GM21390 (cell line): ENCODE measurements at regions not wholly inside any gene's neighbourhood (a gene's known extent, or its start where the extent isn't known, plus 50 kb on each side); places are given as distances from the start of the nearest gene placed in this dataset.

Source experiments
- ATAC-seq: cut with Tn5 transposase; IDR thresholded peaks from one replicate; pipeline ENCODE4 v1.9.1; 2021; ENCODE audit not compliant: unreplicated experiment

DNA sequence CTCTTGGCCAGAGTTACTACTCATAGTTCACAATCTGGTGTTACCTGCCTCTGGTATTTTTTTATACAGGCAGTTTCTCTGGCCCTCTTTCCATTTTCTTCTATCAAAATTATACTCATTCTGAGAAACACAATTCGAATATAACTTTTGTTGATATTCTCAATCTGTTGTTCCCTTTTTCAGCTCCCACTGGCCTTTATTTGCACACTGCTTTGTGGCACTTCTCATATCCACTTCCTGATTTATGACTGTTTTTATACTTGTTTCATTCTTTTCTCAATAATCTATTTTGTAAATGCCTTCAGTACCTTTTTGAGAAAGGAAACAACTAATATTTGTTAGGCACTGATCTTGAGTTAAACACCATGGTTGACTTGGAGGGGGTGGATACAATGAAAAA is 93.8 kb upstream of the HDAC9 start:
- ATAC-seq, result no peak

- no peak for ATAC-seq
Observed at GRCh38 chr7:18402488-18403183, 92.9 kb upstream of the HDAC9 start.

DNA sequence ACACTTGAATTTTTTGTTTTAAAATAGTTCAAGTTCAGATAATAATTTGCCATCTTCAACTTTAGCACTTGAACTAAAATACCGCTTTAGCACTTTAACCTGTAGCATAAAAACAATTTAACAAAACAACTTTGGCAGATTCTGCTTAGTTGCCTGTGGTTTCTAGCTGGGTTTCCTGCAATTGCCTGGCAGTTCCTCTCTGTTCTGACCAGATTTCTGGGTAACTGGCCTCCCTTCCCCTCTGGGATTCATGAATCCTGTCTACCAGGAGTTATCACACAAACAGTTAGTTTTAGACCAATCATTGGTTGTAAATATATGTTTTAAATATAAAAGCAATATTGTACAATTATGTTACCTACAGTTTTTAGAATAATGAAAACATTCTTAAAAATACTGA is 89.8 kb upstream of the HDAC9 start:
- ATAC-seq, result no peak

- ATAC-seq, result no peak
Observed at GRCh38 chr7:18407385-18407784, 88.2 kb upstream of the HDAC9 start.

DNA sequence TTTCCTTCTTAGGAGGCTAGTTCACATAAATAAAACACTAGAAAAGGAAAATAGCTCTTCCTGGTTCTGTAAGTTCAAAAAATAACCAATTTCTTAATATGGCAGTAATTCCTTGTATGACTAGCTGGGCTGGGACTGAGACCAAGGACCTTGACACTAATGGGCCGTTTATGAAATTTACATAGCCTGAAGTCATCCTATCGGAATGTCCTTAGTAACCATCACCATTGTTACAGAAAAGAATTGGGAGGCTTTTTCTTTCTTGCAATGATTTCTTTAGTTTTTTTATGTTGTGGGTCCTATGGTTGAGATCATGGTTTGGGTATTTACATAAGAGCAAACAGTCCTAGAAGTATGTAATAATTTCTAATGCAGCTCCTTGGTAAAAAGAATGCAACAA is 87.1 kb upstream of the HDAC9 start:
- no peak for ATAC-seq

DNA sequence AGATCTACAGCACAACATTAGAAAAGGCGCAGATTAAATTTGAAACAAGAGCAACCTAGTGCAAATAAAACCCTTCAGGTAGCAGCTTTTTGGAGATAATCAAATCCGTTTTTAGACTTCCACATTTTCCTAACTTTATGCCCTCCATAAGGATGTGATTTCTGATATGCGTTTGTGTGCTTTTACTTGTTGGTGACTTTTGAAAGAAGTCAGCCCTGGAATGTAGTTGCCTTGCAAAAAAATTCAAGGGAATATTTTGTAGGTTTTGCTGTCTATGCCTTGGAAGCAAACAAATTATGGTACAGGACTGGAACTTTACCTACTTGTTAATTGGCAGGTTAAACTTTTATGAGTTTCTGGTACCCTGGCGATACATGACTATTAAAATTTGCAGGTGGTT is 86.7 kb upstream of the HDAC9 start:
- ATAC-seq, result no peak

DNA sequence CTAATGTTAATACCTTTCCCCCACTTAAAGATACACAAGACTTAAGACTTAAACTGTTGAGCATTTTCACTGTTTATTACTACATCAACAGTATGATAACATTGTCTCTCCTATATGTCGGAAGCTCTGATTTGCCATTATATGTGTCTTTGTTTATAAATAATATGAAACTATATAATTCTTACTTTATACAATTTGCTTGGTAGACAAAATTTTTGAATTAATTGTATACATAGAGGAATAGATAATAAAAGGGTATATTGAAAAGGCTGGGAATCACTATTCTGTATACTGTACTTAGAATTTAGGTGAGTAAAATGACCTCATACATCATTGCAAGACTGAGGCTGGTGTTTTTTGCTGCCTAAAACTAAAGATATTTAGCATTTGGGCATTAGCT is 82.1 kb upstream of the HDAC9 start:
- no peak for ATAC-seq

DNA sequence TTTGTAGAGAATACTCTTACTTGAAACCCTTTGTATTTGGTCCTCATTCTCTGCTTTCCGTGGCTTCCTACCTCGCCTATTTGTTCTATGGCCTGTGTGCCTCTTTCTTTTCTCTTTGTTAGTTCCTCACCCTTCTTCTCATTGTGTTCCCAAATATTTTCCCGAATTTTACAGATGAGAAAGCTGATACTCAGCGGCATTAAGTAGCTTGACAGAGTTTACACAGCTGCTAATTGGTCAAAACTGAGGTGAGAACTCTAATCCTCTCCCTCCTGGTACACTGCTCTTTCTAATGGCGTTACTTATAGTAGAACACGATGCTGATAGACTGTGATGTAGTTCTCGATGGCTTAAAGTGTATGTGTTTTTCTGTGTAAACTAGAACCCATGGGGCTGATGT is 80.7 kb upstream of the HDAC9 start:
- no peak for ATAC-seq

GRCh38 chr7:18416988-18417387 is 78.6 kb upstream of the HDAC9 start:
- no peak for ATAC-seq

- ATAC-seq, result no peak
Observed at GRCh38 chr7:18419456-18419855, 76.1 kb upstream of the HDAC9 start.

DNA sequence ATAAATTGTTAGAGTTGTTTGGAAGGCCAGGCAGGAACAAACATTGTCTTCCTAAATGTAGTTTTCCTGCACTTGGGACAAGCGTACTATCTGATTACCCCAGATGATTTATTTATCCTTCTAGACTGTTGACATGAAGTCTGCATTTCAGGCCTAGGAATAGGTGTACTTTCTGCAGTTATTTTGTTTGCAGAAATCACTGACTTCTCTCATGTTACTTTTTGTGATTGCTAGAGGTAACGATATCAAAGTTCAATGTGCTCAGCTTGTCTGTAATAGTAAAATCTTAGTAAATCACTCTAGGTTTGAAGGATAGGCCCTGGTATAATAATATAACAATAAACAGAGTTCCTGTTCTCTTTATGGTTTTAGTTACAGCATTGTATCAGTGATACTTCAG is 75.4 kb upstream of the HDAC9 start:
- ATAC-seq, result no peak

DNA sequence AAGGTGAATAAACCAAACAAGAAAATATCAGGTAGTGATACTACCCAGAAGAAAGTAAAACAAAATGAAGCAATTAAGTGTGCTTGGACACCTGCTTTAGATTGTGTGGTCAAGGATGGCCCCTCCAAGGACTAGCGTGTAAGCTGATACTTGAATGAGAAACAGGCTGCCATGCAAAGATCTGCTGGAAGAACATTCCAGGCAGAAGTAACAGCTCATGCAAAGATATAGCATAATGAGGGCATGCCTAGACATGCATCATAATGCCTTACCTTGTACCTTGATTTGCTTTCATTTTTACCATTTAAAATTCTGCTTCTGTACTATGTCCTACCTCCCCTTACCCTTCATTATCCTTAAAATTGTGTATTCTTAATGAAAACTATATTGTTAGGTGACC is 74.8 kb upstream of the HDAC9 start:
- ATAC-seq, result no peak

- ATAC-seq, result no peak
Observed at GRCh38 chr7:18421297-18422002, 74.1 kb upstream of the HDAC9 start.

DNA sequence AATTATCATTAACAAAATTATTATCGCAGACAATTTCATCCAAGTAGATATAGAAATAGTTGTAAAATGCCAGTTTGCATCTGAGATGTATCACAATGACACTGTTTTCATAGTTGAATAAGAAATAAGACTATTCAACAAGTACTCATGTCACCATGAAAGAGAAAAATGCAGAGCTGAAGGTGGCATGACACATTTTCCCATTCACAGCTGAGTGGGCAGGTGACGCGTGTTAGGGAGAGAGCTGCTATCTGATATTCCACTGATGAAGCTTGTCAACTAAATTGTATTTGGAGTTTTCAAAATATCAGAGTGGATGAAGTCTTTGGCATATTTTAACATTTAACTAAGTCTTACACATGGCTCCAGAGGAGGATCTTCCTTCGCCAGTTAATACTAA is 70.3 kb upstream of the HDAC9 start:
- ATAC-seq, result no peak

DNA sequence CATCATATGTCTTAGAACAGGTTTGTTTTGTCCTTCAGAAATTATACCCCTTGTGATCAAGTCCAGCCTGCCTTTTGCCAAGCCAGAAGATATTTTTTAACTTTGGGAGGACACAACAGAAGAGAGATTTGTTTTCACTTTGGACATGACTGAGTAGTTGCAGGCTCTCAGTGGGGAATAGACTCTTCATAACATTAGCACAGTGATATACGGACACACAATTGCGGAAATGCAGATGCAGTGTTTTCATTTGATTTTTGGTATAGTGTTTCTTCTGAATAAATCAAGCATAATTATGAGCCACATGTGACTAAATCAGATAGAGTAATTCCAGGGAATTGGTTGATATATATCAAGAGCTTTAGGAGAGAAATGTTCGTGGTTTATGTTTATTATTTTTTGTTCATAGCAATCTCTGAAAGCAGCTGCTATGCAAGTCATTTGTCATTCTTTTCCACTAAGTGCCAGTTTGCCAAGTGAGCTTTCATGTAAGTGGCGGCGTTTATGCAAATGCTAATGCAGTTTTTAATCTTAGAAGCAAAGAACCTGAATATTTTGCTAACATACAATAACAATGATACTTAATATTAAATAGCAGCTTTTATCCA is 69.6 kb upstream of the HDAC9 start:
- ATAC-seq, result no peak

- no peak for ATAC-seq
Observed at GRCh38 chr7:18426564-18427226, 68.9 kb upstream of the HDAC9 start.

DNA sequence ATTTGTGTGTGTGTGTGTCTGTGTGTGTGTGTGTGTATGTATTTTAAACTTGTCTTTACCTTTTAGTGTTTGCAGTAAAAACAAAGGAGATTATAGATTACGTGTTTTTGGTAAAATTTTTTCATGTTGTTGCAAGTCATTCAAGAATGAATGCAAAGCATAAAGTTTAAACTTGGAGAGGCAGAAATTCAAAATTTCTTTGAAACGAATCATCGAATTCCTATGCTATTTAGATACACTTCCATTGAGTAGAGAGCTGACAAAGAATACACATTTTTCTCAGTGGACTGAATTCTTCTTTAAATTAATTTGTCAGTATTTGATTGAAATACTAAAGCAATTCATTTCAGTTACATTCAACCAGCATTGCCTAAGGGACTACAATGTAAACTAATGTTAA is 66.0 kb upstream of the HDAC9 start:
- ATAC-seq, result no peak

- no peak for ATAC-seq
Observed at GRCh38 chr7:18430810-18431209, 64.7 kb upstream of the HDAC9 start.

- ATAC-seq, result no peak
Observed at GRCh38 chr7:18434171-18434570, 61.4 kb upstream of the HDAC9 start.

GRCh38 chr7:18437101-18437500 is 58.4 kb upstream of the HDAC9 start:
- no peak for ATAC-seq

DNA sequence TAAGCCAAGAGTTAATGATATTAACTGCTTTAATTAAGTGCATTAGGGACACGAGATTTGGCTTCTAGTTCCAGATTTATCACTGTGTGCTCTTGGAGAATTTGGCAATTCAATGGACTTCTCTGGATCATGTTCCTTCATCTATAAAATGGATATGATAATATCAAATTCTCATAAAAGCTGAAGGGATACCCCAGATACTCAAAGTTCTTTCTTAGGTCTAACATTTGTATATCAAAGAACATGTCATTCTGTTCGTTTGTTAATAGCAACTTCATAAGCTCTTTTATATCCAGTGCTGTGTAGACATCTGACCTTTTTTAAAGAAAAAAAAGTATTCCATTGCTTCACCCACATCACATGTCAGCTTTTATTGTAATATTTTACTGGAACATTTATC is 54.6 kb upstream of the HDAC9 start:
- ATAC-seq, result no peak

DNA sequence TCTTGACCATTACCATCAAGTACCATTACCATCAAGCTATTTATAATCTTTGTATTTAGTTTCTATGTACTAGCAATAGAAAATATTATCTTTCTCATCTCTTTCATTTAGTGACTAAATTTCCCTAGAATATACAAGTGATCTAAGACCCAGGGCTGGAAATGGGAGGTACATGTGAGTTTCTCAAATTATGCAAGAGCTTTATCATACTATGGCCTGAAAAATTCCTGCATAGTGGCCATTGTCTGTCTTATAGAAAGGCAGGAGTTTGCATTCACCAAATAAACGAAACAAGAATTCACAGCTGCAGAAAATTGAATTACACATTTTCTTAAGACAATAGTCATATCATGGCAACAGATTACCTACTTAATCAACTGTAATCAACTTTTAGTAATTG is 50.7 kb upstream of the HDAC9 start:
- ATAC-seq, result no peak
